SK-N-SH (cell line): ENCODE measurements at regions not wholly inside any gene's neighbourhood (a gene's known extent, or its start where the extent isn't known, plus 50 kb on each side); places are given as distances from the start of the nearest gene placed in this dataset.
A peak's percentile ranks its signal among the peaks of the same experiment; 100 is the strongest.

Source experiments
- CTCF ChIA-PET: fragments of 300-600, 350-600 bp; formaldehyde crosslinking; extraction: SDS; loops from one replicate; lab custom pipeline; 2021; lab: Yijun Ruan, JAX
- POLR2A ChIA-PET: fragments of 350-600 bp; sonication (Branson Sonifier 250); formaldehyde crosslinking; extraction: SDS; loops from one replicate; lab custom pipeline; 2020; ENCODE audit warnings: antibody characterized with exemption, inconsistent platforms; lab: Yijun Ruan, JAX
- DNase-seq: peaks from one replicate; pipeline ENCODE4 v3.0.0; 2012
- H2AFZ ChIP-seq: fragments of 200-600 bp; sonication (generic); 2 replicates; pipeline ENCODE4 v1.8.1; 2016; ENCODE audit warnings: antibody characterized with exemption, mild to moderate bottlenecking, low read depth
- H3F3A ChIP-seq: fragments of 200-600 bp; sonication (generic); replicated peaks from 2 replicates; pipeline ENCODE3; 2016; ENCODE audit warnings: antibody characterized with exemption, mild to moderate bottlenecking; ENCODE audit not compliant: insufficient read depth
- H3K27ac ChIP-seq, 2 experiments: fragments of 200-500 bp in 1 of 2; fragments of 200-600 bp in 1 of 2; sonication (Bioruptor generic) in 1 of 2; sonication (generic), shearing (Covaris generic) in 1 of 2; 2 replicates each; pipeline versions ENCODE4 v1.5.1 to v1.6.1; 2014 to 2016; ENCODE audit warnings: low read depth in 2 of 2, inconsistent platforms in 1 of 2, low read length in 1 of 2, mild to moderate bottlenecking in 1 of 2, mixed read lengths in 1 of 2
- H3K27me3 ChIP-seq: fragments of 200-600 bp; sonication (generic), shearing (Covaris generic); 2 replicates; pipeline ENCODE4 v1.6.1; 2016; ENCODE audit warnings: mixed run types; ENCODE audit not compliant: insufficient read depth
- H3K36me3 ChIP-seq, 2 experiments: fragments of 200-500 bp in 1 of 2; fragments of 200-600 bp in 1 of 2; sonication (Bioruptor generic) in 1 of 2; sonication (generic) in 1 of 2; replicated peaks in 1 of 2; 2 replicates each; pipeline versions ENCODE3 to v1.5.1; 2014 to 2016; ENCODE audit warnings: low read length in 1 of 2, mild to moderate bottlenecking in 1 of 2; ENCODE audit not compliant: insufficient read depth in 2 of 2, control insufficient read depth in 1 of 2
- H3K4me1 ChIP-seq, 2 experiments: fragments of 200-500 bp in 1 of 2; fragments of 200-600 bp in 1 of 2; sonication (Bioruptor generic) in 1 of 2; sonication (generic), shearing (Covaris generic) in 1 of 2; 2 replicates each; pipeline versions ENCODE4 v1.5.1 to v1.6.1; 2014 to 2016; ENCODE audit warnings: low read depth in 1 of 2, low read length in 1 of 2, mixed run types in 1 of 2; ENCODE audit not compliant: insufficient read depth in 2 of 2, control insufficient read depth in 1 of 2
- H3K4me2 ChIP-seq: fragments of 200-600 bp; sonication (generic), shearing (Covaris generic); 2 replicates; pipeline ENCODE4 v1.6.1; 2017; ENCODE audit warnings: mixed run types
- H3K4me3 ChIP-seq, 2 experiments: fragments of 200-500 bp in 1 of 2; fragments of 200-600 bp in 1 of 2; sonication (Bioruptor generic) in 1 of 2; sonication (generic), shearing (Covaris generic) in 1 of 2; 2 replicates each; pipeline versions ENCODE4 v1.5.1 to v1.8.1; 2014 to 2016; ENCODE audit warnings: low read depth in 2 of 2, inconsistent platforms in 1 of 2, low read length in 1 of 2, mild to moderate bottlenecking in 1 of 2, mixed read lengths in 1 of 2, moderate library complexity in 1 of 2
- H3K79me2 ChIP-seq: fragments of 200-600 bp; sonication (generic); 2 replicates; pipeline ENCODE4 v1.8.1; 2017; ENCODE audit warnings: mild to moderate bottlenecking; ENCODE audit not compliant: insufficient read depth
- H3K9ac ChIP-seq: fragments of 200-600 bp; sonication (generic); 2 replicates; pipeline ENCODE4 v1.6.1; 2017; ENCODE audit warnings: mixed run types
- H3K9me2 ChIP-seq: fragments of 200-600 bp; sonication (generic); 2 replicates; pipeline ENCODE4 v1.6.1; 2017; ENCODE audit warnings: mixed run types
- H3K9me3 ChIP-seq: fragments of 200-600 bp; sonication (generic); 2 replicates; pipeline ENCODE4 v1.6.1; 2017; ENCODE audit warnings: mixed run types, mild to moderate bottlenecking, moderate library complexity
- H4K20me1 ChIP-seq: fragments of 200-600 bp; sonication (generic); 2 replicates; pipeline ENCODE4 v1.6.1; 2017; ENCODE audit warnings: mild to moderate bottlenecking, mixed run types; ENCODE audit not compliant: insufficient read depth
- CHD2 ChIP-seq: fragments of 150-350 bp; IDR thresholded peaks from 2 replicates; pipeline ENCODE4 v1.6.1; 2018; ENCODE audit warnings: low read length; ENCODE audit not compliant: partially characterized antibody
- CTCF ChIP-seq: fragments of 200-600 bp; sonication (generic); IDR thresholded peaks from 2 replicates; pipeline ENCODE4 v1.6.1; 2017; ENCODE audit warnings: antibody characterized with exemption, mild to moderate bottlenecking, moderate library complexity
- ELF1 ChIP-seq: IDR thresholded peaks from 2 replicates; pipeline ENCODE4 v1.4.0; 2012
- EP300 ChIP-seq, 2 experiments: IDR thresholded peaks; 2 replicates each; pipeline versions ENCODE4 v1.4.0 to v1.6.1; 2012; ENCODE audit warnings: borderline replicate concordance in 1 of 2, low read depth in 1 of 2, low read length in 1 of 2
- EZH2phosphoT487 ChIP-seq: fragments of 200-600 bp; sonication (generic); IDR thresholded peaks from 2 replicates; pipeline ENCODE4 v1.6.1; 2017; ENCODE audit warnings: low read depth, mixed run types, mild to moderate bottlenecking, antibody characterized with exemption, moderate library complexity, borderline replicate concordance
- FOSL2 ChIP-seq: IDR thresholded peaks from 2 replicates; pipeline ENCODE4 v1.4.0; 2012; ENCODE audit warnings: low read depth, mild to moderate bottlenecking, moderate library complexity, borderline replicate concordance
- FOXJ3 ChIP-seq: sonication (generic); formaldehyde crosslinking; IDR thresholded peaks from 2 replicates; pipeline ENCODE4 v1.5.1; 2020; ENCODE audit warnings: mild to moderate bottlenecking, missing genetic modification reagents
- FOXM1 ChIP-seq: IDR thresholded peaks from 2 replicates; pipeline ENCODE4 v1.4.0; 2012; ENCODE audit warnings: low read depth, mild to moderate bottlenecking
- GABPA ChIP-seq: IDR thresholded peaks from 2 replicates; pipeline ENCODE4 v1.4.0; 2012; ENCODE audit warnings: low read depth, mild to moderate bottlenecking
- GATA2 ChIP-seq: sonication (generic); formaldehyde crosslinking; IDR thresholded peaks from 2 replicates; pipeline ENCODE4 v1.5.0; 2020; ENCODE audit warnings: mild to moderate bottlenecking, missing genetic modification reagents
- IRF3 ChIP-seq: fragments of 150-350 bp; IDR thresholded peaks from 2 replicates; pipeline ENCODE4 v1.6.1; 2016; ENCODE audit warnings: mild to moderate bottlenecking, low read depth, low read length
- JUND ChIP-seq: IDR thresholded peaks from 2 replicates; pipeline ENCODE4 v1.4.0; 2012
- MXI1 ChIP-seq: IDR thresholded peaks from 2 replicates; pipeline ENCODE4 v1.6.1; 2012; ENCODE audit warnings: mild to moderate bottlenecking, low read depth, low read length, improper control_type of control experiment
- NRF1 ChIP-seq: IDR thresholded peaks from 2 replicates; pipeline ENCODE4 v1.6.1; 2012; ENCODE audit warnings: low read depth, mild to moderate bottlenecking, low read length
- POLR2AphosphoS5 ChIP-seq: IDR thresholded peaks from 2 replicates; pipeline ENCODE4 v1.6.1; 2012; ENCODE audit warnings: low read depth, low read length
- RAD21 ChIP-seq: IDR thresholded peaks from 2 replicates; pipeline ENCODE4 v1.6.1; 2012; ENCODE audit warnings: mild to moderate bottlenecking, low read length
- RCOR1 ChIP-seq: fragments of 150-350 bp; IDR thresholded peaks from 2 replicates; pipeline ENCODE4 v1.6.1; 2017; ENCODE audit warnings: antibody characterized with exemption, low read length
- RXRA ChIP-seq: IDR thresholded peaks from 2 replicates; pipeline ENCODE4 v1.4.0; 2012; ENCODE audit warnings: low read depth, mild to moderate bottlenecking, borderline replicate concordance
- SIN3A ChIP-seq: IDR thresholded peaks from 2 replicates; pipeline ENCODE4 v1.6.1; 2012; ENCODE audit warnings: low read depth, mild to moderate bottlenecking, low read length, moderate library complexity, borderline replicate concordance
- SMC3 ChIP-seq: IDR thresholded peaks from 2 replicates; pipeline ENCODE4 v1.6.1; 2012; ENCODE audit warnings: low read depth, low read length, improper control_type of control experiment
- TCF12 ChIP-seq: IDR thresholded peaks from 2 replicates; pipeline ENCODE4 v1.4.0; 2012
- TEAD4 ChIP-seq: IDR thresholded peaks from 2 replicates; pipeline ENCODE4 v1.4.0; 2012; ENCODE audit warnings: mild to moderate bottlenecking, borderline replicate concordance; ENCODE audit not compliant: insufficient read depth
- USF2 ChIP-seq: fragments of 150-350 bp; IDR thresholded peaks from 2 replicates; pipeline ENCODE4 v1.6.1; 2017; ENCODE audit warnings: antibody characterized with exemption, low read length, low read depth, borderline replicate concordance
- YY1 ChIP-seq: IDR thresholded peaks from 2 replicates; pipeline ENCODE4 v1.4.0; 2012; ENCODE audit warnings: low read depth, mild to moderate bottlenecking
- WGBS: methylation state at CpG from one replicate; pipeline ENCODE4 v1.1.6; 2017; ENCODE audit warnings: low lambda C conversion rate; 5-methylcytosine and 5-hydroxymethylcytosine counted together

- no peaks in the 10 kb centered on the region for H3K79me2 ChIP-seq
- no peaks in the 10 kb centered on the region for H4K20me1 ChIP-seq
- H3K36me3 ChIP-seq: no peaks in the 10 kb centered on the region
- no peak for DNase-seq
- H3K9me3 ChIP-seq: no peaks in the 10 kb centered on the region
- 17% methylated on average over 1 of the region's 1 CpG for WGBS
- H3K4me3 ChIP-seq: no peak overlapping the region
- no peak overlapping the region; a peak in 1 of 4 replicates for H3K27ac ChIP-seq
- no peak overlapping the region for H3K9ac ChIP-seq
- H3K9me2 ChIP-seq: no peaks in the 10 kb centered on the region
- ChIA-PET POLR2A (no interaction called here), CTCF (no interaction called here)
- H2AFZ ChIP-seq: peak overlapping the region; percentile 40; the same call in 1 of the 2 replicates
- no peaks in the 10 kb centered on the region for H3K27me3 ChIP-seq
- H3F3A ChIP-seq: peaks cover 12% of the 10 kb centered on the region
- H3K4me1 ChIP-seq: peaks cover 0 to 16% of the 10 kb centered on the region in 2 experiments; a peak in 2 of 4 replicates
- no peak overlapping the region for H3K4me2 ChIP-seq
- no peak for TF ChIP-seq RXRA
- no peak for TF ChIP-seq SIN3A
- no peak for TF ChIP-seq JUND
- no peak for TF ChIP-seq FOSL2
- no peak for TF ChIP-seq YY1
- TF ChIP-seq SMC3: no peak
- TF ChIP-seq EZH2phosphoT487: no peak
- TF ChIP-seq USF2: no peak
- TF ChIP-seq TEAD4: no peak
- TF ChIP-seq POLR2AphosphoS5: no peak
- no peak for TF ChIP-seq ELF1
- TF ChIP-seq FOXJ3 (CRISPR knock-in tag): no peak
- TF ChIP-seq GATA2 (CRISPR knock-in tag): no peak
- no peak for TF ChIP-seq MXI1
- TF ChIP-seq NRF1: no peak
- no peak for TF ChIP-seq EP300 (IDR thresholded peaks at IDR 0.05; ENCODE audit: borderline replicate concordance in 1 of 2, low read depth in 1 of 2, low read length in 1 of 2)
- no peak for TF ChIP-seq TCF12
Measured at GRCh38 chr3:155029941-155030340, 50.2 kb upstream of the MME start.

- Histone ChIP-seq H2AFZ (peak overlapping the region; percentile 69), H3K36me3 (no peaks in the 10 kb centered on the region), H3K4me1 (peaks cover 0 to 5% of the 10 kb centered on the region in 2 experiments; a peak in 2 of 4 replicates), H4K20me1 (no peaks in the 10 kb centered on the region), H3K9ac (no peak overlapping the region), H3K4me3 (no peak overlapping the region), H3K79me2 (no peaks in the 10 kb centered on the region), H3K9me2 (no peaks in the 10 kb centered on the region), H3K27ac (peak overlapping the region; percentile 60 to 82; a peak in 3 of 4 replicates), H3F3A (no peaks in the 10 kb centered on the region), H3K9me3 (no peaks in the 10 kb centered on the region), H3K27me3 (no peaks in the 10 kb centered on the region), H3K4me2 (no peak overlapping the region)
- no peak for DNase-seq
- 43% methylated on average over 2 of the region's 2 CpGs for WGBS
- ChIA-PET CTCF (no interaction called here), POLR2A (no interaction called here)
- TF ChIP-seq CHD2 (no peak), MXI1 (no peak), GABPA (no peak; the same call in 1 of the 2 replicates), CTCF (no peak), USF2 (no peak), RCOR1 (no peak), FOXM1 (no peak), IRF3 (no peak), POLR2AphosphoS5 (no peak; the same call in 1 of the 2 replicates), SMC3 (no peak), SIN3A (no peak), FOXJ3 (CRISPR knock-in tag) (no peak), RAD21 (no peak), RXRA (no peak), EZH2phosphoT487 (no peak), NRF1 (no peak)
Measured at GRCh38 chr3:155026999-155027591, 53.0 kb upstream of the MME start.
